ENCODE measurements at regions not wholly inside any gene's neighbourhood (a gene's known extent, or its start where the extent isn't known, plus 50 kb on each side); places are given as distances from the start of the nearest gene placed in this dataset.

DNA sequence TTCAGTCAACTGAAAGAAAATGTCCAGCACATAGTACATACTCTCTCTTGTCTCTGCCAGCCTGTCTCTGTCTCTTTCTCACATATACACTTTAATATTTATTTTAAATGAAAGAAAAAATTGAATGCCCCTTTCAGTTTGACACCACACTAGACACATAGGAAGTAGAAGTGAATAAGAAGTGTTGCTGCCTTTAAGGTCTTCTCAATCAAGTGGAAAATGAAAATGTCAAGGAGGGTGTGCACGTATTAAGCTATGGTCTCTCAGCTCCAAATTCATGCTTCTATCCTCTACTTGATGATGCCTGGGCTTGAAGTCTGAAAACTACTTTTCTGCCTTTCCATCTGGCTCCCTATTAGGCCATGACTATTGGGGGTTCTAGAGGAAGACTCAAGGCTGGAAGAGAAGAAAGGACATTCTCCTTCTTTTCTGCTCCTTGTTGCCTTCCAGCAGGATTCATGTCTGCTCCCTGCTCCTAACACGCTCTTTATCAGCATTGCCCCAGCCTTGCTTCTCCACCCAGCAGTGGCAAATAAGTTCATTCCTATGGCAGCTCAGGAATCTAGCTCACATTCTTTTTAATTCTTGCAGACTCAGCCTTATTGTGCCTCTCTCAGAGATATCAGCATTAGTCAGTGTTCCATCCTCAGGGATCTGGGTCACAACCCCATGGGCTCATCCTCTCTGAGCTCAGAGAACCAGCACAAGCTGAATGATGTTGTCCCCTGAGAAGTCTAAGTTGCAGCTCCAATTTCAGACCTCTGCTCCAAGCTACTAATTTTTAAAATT lies 609.1 kb upstream of the GRM7 start:
- Histone ChIP-seq H3K9me3 (ENCODE audit: control insufficient read depth, insufficient read depth, low read length) (no peaks in the 10 kb centered on the region), H3K4me3 (ENCODE audit: low read depth, low read length) (no peak overlapping the region), H3K27me3 (ENCODE audit: control insufficient read depth, insufficient read depth, low read length) (no peaks in the 10 kb centered on the region), H3K4me1 (ENCODE audit: control insufficient read depth, insufficient read depth, low read length) (no peaks in the 10 kb centered on the region), H3K27ac (ENCODE audit: low read depth, low read length) (no peak overlapping the region), H3K36me3 (ENCODE audit: control insufficient read depth, insufficient read depth, low read length) (no peaks in the 10 kb centered on the region)
- WGBS (ENCODE audit: insufficient coverage): 87% methylated on average over 1 of the region's 2 CpGs
- no peak for DNase-seq (ENCODE audit: low read depth in 4 of 6, low spot score in 6 of 6)

GRCh38 chr3:6254490-6254889 lies 606.4 kb upstream of the GRM7 start:
- WGBS (ENCODE audit: insufficient coverage): no CpG with 5 or more reads among the region's 1 CpG
- Histone ChIP-seq H3K4me1 (ENCODE audit: control insufficient read depth, insufficient read depth, low read length) (no peaks in the 10 kb centered on the region), H3K9me3 (ENCODE audit: control insufficient read depth, insufficient read depth, low read length) (no peaks in the 10 kb centered on the region), H3K36me3 (ENCODE audit: control insufficient read depth, insufficient read depth, low read length) (no peaks in the 10 kb centered on the region), H3K27me3 (ENCODE audit: control insufficient read depth, insufficient read depth, low read length) (no peaks in the 10 kb centered on the region), H3K27ac (ENCODE audit: low read depth, low read length) (no peak overlapping the region), H3K4me3 (ENCODE audit: low read depth, low read length) (no peak overlapping the region)
- no peak for DNase-seq (ENCODE audit: low read depth in 4 of 6, low spot score in 6 of 6)

- H3K4me1 ChIP-seq (ENCODE audit: control insufficient read depth, insufficient read depth, low read length): no peaks in the 10 kb centered on the region
- no peak overlapping the region for H3K4me3 ChIP-seq (ENCODE audit: low read depth, low read length)
- WGBS (ENCODE audit: insufficient coverage): 100% methylated on average over 1 of the region's 6 CpGs
- DNase-seq (ENCODE audit: low read depth in 4 of 6, low spot score in 6 of 6): no peak
- H3K36me3 ChIP-seq (ENCODE audit: control insufficient read depth, insufficient read depth, low read length): no peaks in the 10 kb centered on the region
- no peaks in the 10 kb centered on the region for H3K27me3 ChIP-seq (ENCODE audit: control insufficient read depth, insufficient read depth, low read length)
- H3K27ac ChIP-seq (ENCODE audit: low read depth, low read length): no peak overlapping the region
- H3K9me3 ChIP-seq (ENCODE audit: control insufficient read depth, insufficient read depth, low read length): no peaks in the 10 kb centered on the region
Measured at GRCh38 chr3:6255229-6255628, 605.7 kb upstream of the GRM7 start.

DNA sequence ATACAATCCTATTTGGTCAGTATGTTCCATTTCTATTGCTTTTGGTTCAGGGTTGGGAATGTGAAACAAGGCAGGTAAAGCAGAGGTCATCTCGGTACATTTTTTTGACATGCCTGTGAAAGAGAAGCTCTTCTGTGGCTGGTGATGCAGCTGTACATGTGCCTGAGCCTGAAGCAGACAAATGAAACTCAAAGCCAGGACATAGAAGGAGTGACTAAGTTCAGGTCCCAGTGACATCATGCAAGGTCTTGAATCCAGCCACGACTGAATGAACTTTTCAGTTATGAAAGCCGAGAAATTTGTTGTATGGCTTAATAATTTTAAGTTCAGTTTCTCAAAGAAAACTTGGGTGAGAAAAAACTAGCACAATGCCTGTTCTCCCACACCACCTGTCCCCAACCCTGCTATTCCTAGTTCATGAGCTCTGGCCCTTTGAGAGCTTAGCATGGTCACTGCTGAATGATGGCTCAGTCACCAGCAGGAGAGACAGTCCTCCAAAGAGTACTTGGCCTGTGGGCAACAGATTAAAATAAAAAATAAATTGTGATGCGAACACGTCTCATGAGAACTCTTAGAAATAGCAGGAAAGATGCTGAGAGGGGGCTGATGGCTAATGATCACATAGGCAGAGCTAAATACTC lies 600.2 kb upstream of the GRM7 start:
- Histone ChIP-seq H3K36me3 (ENCODE audit: control insufficient read depth, insufficient read depth, low read length) (no peaks in the 10 kb centered on the region), H3K27me3 (ENCODE audit: control insufficient read depth, insufficient read depth, low read length) (no peaks in the 10 kb centered on the region), H3K27ac (ENCODE audit: low read depth, low read length) (no peak overlapping the region), H3K9me3 (ENCODE audit: control insufficient read depth, insufficient read depth, low read length) (no peaks in the 10 kb centered on the region), H3K4me3 (ENCODE audit: low read depth, low read length) (no peak overlapping the region), H3K4me1 (ENCODE audit: control insufficient read depth, insufficient read depth, low read length) (no peaks in the 10 kb centered on the region)
- DNase-seq (ENCODE audit: low read depth in 4 of 6, low spot score in 6 of 6): no peak
- WGBS (ENCODE audit: insufficient coverage): 98% methylated on average over 4 of the region's 5 CpGs

- no CpG with 5 or more reads among the region's 2 CpGs for WGBS (ENCODE audit: insufficient coverage)
- no peak overlapping the region for H3K27ac ChIP-seq (ENCODE audit: low read depth, low read length)
- no peaks in the 10 kb centered on the region for H3K36me3 ChIP-seq (ENCODE audit: control insufficient read depth, insufficient read depth, low read length)
- no peaks in the 10 kb centered on the region for H3K4me1 ChIP-seq (ENCODE audit: control insufficient read depth, insufficient read depth, low read length)
- peak in 1 of 6 donors; percentile 7 for DNase-seq (ENCODE audit: low read depth in 4 of 6, low spot score in 6 of 6)
- H3K9me3 ChIP-seq (ENCODE audit: control insufficient read depth, insufficient read depth, low read length): no peaks in the 10 kb centered on the region
- no peaks in the 10 kb centered on the region for H3K27me3 ChIP-seq (ENCODE audit: control insufficient read depth, insufficient read depth, low read length)
- no peak overlapping the region for H3K4me3 ChIP-seq (ENCODE audit: low read depth, low read length)
Measured at GRCh38 chr3:6262010-6262409, 598.9 kb upstream of the GRM7 start.

GRCh38 chr3:6264036-6264435 lies 596.9 kb upstream of the GRM7 start:
- DNase-seq (ENCODE audit: low read depth in 4 of 6, low spot score in 6 of 6): no peak
- no CpG with 5 or more reads among the region's 1 CpG for WGBS (ENCODE audit: insufficient coverage)
- Histone ChIP-seq H3K27me3 (ENCODE audit: control insufficient read depth, insufficient read depth, low read length) (no peaks in the 10 kb centered on the region), H3K4me1 (ENCODE audit: control insufficient read depth, insufficient read depth, low read length) (no peaks in the 10 kb centered on the region), H3K36me3 (ENCODE audit: control insufficient read depth, insufficient read depth, low read length) (no peaks in the 10 kb centered on the region), H3K9me3 (ENCODE audit: control insufficient read depth, insufficient read depth, low read length) (no peaks in the 10 kb centered on the region), H3K4me3 (ENCODE audit: low read depth, low read length) (no peak overlapping the region), H3K27ac (ENCODE audit: low read depth, low read length) (no peak overlapping the region)

- no peaks in the 10 kb centered on the region for H3K9me3 ChIP-seq (ENCODE audit: control insufficient read depth, insufficient read depth, low read length)
- DNase-seq (ENCODE audit: low read depth in 4 of 6, low spot score in 6 of 6): no peak
- no CpG with 5 or more reads among the region's 1 CpG for WGBS (ENCODE audit: insufficient coverage)
- H3K27ac ChIP-seq (ENCODE audit: low read depth, low read length): no peak overlapping the region
- H3K27me3 ChIP-seq (ENCODE audit: control insufficient read depth, insufficient read depth, low read length): no peaks in the 10 kb centered on the region
- no peak overlapping the region for H3K4me3 ChIP-seq (ENCODE audit: low read depth, low read length)
- H3K4me1 ChIP-seq (ENCODE audit: control insufficient read depth, insufficient read depth, low read length): no peaks in the 10 kb centered on the region
- no peaks in the 10 kb centered on the region for H3K36me3 ChIP-seq (ENCODE audit: control insufficient read depth, insufficient read depth, low read length)
Measured at GRCh38 chr3:6264906-6265305, 596.0 kb upstream of the GRM7 start.

DNA sequence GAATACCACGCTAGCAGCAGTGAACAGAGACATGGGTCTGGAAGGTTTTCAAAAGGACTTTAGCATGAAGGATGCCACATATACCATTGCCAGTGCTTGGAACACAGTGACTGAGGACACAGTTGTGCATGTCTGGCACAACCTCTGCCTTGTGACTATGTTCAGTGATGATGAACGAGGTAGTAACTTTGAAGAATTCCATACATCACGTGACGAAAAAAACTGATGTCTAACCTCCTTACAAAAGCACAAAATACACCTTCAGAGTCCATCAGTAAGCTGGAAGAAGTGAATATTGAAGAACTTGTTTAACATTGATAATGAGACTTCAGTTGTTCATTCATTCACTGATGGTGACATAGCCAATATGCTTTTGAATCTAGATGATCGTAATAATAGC lies 594.8 kb upstream of the GRM7 start:
- no peaks in the 10 kb centered on the region for H3K27me3 ChIP-seq (ENCODE audit: control insufficient read depth, insufficient read depth, low read length)
- no peak overlapping the region for H3K4me3 ChIP-seq (ENCODE audit: low read depth, low read length)
- H3K9me3 ChIP-seq (ENCODE audit: control insufficient read depth, insufficient read depth, low read length): no peaks in the 10 kb centered on the region
- no peaks in the 10 kb centered on the region for H3K4me1 ChIP-seq (ENCODE audit: control insufficient read depth, insufficient read depth, low read length)
- no peak overlapping the region for H3K27ac ChIP-seq (ENCODE audit: low read depth, low read length)
- H3K36me3 ChIP-seq (ENCODE audit: control insufficient read depth, insufficient read depth, low read length): no peaks in the 10 kb centered on the region
- DNase-seq (ENCODE audit: low read depth in 4 of 6, low spot score in 6 of 6): no peak
- 83% methylated on average over 1 of the region's 5 CpGs for WGBS (ENCODE audit: insufficient coverage)

DNA sequence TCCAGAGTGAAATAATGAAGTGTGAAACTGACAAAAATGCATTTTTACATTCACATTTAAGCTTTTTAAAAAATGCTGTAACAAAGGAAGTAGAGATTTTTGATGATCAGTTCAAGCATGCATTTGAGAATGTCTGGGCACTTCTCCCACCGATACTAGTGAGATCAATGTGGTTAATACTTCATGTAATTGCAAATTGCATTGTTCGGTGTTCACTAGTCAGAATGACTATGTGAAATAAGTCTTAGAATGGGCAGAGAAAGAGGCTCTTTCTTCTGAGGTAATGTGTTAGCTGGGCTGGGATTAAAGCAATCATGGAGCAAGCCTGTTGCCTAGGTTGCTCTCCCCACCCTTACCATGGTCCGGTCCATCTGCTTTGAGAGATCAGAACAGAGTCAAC lies 587.0 kb upstream of the GRM7 start:
- WGBS (ENCODE audit: insufficient coverage): 71% methylated on average over 2 of the region's 3 CpGs
- no peaks in the 10 kb centered on the region for H3K9me3 ChIP-seq (ENCODE audit: control insufficient read depth, insufficient read depth, low read length)
- no peaks in the 10 kb centered on the region for H3K36me3 ChIP-seq (ENCODE audit: control insufficient read depth, insufficient read depth, low read length)
- no peak overlapping the region for H3K27ac ChIP-seq (ENCODE audit: low read depth, low read length)
- H3K4me1 ChIP-seq (ENCODE audit: control insufficient read depth, insufficient read depth, low read length): no peaks in the 10 kb centered on the region
- no peaks in the 10 kb centered on the region for H3K27me3 ChIP-seq (ENCODE audit: control insufficient read depth, insufficient read depth, low read length)
- no peak for DNase-seq (ENCODE audit: low read depth in 4 of 6, low spot score in 6 of 6)
- no peak overlapping the region for H3K4me3 ChIP-seq (ENCODE audit: low read depth, low read length)

GRCh38 chr3:6281662-6282061 lies 579.3 kb upstream of the GRM7 start:
- H3K27me3 ChIP-seq (ENCODE audit: control insufficient read depth, insufficient read depth, low read length): no peaks in the 10 kb centered on the region
- DNase-seq (ENCODE audit: low read depth in 4 of 6, low spot score in 6 of 6): peak in 1 of 6 donors; percentile 18
- H3K36me3 ChIP-seq (ENCODE audit: control insufficient read depth, insufficient read depth, low read length): no peaks in the 10 kb centered on the region
- no peaks in the 10 kb centered on the region for H3K9me3 ChIP-seq (ENCODE audit: control insufficient read depth, insufficient read depth, low read length)
- H3K4me3 ChIP-seq (ENCODE audit: low read depth, low read length): no peak overlapping the region
- no peak overlapping the region for H3K27ac ChIP-seq (ENCODE audit: low read depth, low read length)
- no peaks in the 10 kb centered on the region for H3K4me1 ChIP-seq (ENCODE audit: control insufficient read depth, insufficient read depth, low read length)
